Fibroblast of lung (primary cell): ENCODE measurements at regions not wholly inside any gene's neighbourhood (a gene's known extent, or its start where the extent isn't known, plus 50 kb on each side); places are given as distances from the start of the nearest gene placed in this dataset.

Source experiments
- CTCF ChIP-seq, 2 donors: IDR thresholded peaks in 1 of 2; conservative IDR thresholded peaks in 1 of 2; 1 replicate in 1 of 2; 2 replicates in 1 of 2; pipeline ENCODE4 v1.5.1; 2011 to 2012; ENCODE audit warnings: low read length in 2 of 2, control low read depth in 1 of 2, inconsistent platforms in 1 of 2, low read depth in 1 of 2, mild to moderate bottlenecking in 1 of 2
- EZH2 ChIP-seq: IDR thresholded peaks from 2 replicates; pipeline ENCODE4 v1.5.1; 2012; ENCODE audit warnings: low read length, control low read depth, mild to moderate bottlenecking; ENCODE audit errors: missing control alignments

DNA sequence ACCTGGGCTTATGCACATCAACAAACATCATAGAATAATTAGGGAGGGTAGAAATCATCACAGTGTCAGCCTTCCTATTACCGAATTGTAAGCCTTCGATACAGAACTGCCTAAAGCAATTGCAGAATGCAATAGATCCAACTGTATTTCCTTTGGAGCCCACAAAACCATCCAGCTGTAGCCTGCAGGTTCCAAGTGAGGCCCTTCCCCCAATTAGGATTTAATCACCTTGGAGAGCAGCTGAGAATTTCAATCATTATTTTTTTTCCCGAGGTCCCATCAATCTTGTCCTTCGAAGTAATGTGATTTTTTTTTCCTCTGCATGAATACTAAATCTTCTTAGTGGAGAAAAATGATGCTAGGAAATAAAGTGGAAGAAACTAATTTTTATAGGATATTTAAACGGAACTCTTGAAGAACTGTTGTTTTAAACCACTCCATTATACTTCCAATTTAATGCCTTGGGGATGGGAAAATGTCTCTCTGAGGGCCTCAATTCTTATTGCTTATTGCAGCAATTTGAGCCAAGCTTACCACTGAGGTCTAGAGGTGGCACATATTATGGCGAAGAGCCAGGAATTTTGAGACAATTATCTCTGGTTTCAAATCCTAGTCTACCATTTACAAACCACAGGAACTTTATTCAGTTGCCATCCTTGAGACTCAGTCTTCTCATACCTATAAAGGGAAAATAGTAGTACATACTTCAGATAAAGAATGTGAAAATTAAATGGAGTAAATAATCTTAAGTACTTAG, 953.4 kb upstream of the IGFBP7 start:
- TF ChIP-seq CTCF (conservative IDR thresholded peaks at IDR 0.05 in 1 of 2, IDR thresholded peaks at IDR 0.05 in 1 of 2; ENCODE audit: low read depth in 1 of 2, low read length in 2 of 2) (no peak), EZH2 (no peak)
